GM12878 (cell line): ENCODE measurements at regions not wholly inside any gene's neighbourhood (a gene's known extent, or its start where the extent isn't known, plus 50 kb on each side); places are given as distances from the start of the nearest gene placed in this dataset.

Experiments used
- ATAC-seq: fragments of 200-7000 bp; cut with Tn5 transposase; 3 replicates; pipeline ENCODE4 v1.9.1; 2020; ENCODE audit warnings: mild to moderate bottlenecking, moderate library complexity
- BruUV-seq: library from RNA; stranded (reverse); fragments of 400-500 nt; replicated peaks from 2 replicates; lab custom pipeline; 2021; lab: Mats Ljungman, UMichigan
- CTCF ChIA-PET: fragments of 300-600 bp; sonication (Branson Sonifier 250); formaldehyde crosslinking; extraction: SDS; loops from one replicate; lab custom pipeline; 2021; ENCODE audit warnings: inconsistent platforms; lab: Yijun Ruan, JAX
- POLR2A ChIA-PET: fragments of 350-600 bp; formaldehyde crosslinking; extraction: SDS; loops from one replicate; lab custom pipeline; 2021; ENCODE audit warnings: inconsistent platforms; lab: Charles Lee
- RAD21 ChIA-PET: fragments of 300-600 bp; sonication (Branson Sonifier 250); formaldehyde crosslinking; loops from one replicate; lab custom pipeline; 2023; ENCODE audit warnings: antibody characterized with exemption; ENCODE audit not compliant: unreplicated experiment; lab: Charles Lee
- SMC1A ChIA-PET: fragments of 300-600 bp; sonication (Branson Sonifier 250); formaldehyde crosslinking; loops from one replicate; lab custom pipeline; 2023; ENCODE audit not compliant: unreplicated experiment, uncharacterized antibody; lab: Charles Lee
- DNase-seq: peaks from one replicate; pipeline ENCODE4 v3.0.0-alpha.2; 2011; ENCODE audit warnings: low read depth, low spot score
- FAIRE-seq: peaks from 3 replicates; lab custom pipeline; 2011; peaks lifted over from hg19 to GRCh38; lab: Jason Lieb, UNC
- H2AFZ ChIP-seq: 2 replicates; pipeline ENCODE4 v1.6.0; 2011; ENCODE audit warnings: low read depth, low read length, control low read depth; ENCODE audit not compliant: control insufficient read depth
- H3K27ac ChIP-seq: 2 replicates; pipeline ENCODE4 v1.5.1; 2011; ENCODE audit warnings: control low read depth; ENCODE audit not compliant: control insufficient read depth, insufficient read depth
- H3K27me3 ChIP-seq, 2 experiments: replicated peaks in 1 of 2; 2 replicates each; pipeline versions ENCODE4 v1.6.0 to v1.6.1; 2011; ENCODE audit warnings: low read length in 1 of 2; ENCODE audit not compliant: control insufficient read depth in 2 of 2, insufficient read depth in 2 of 2
- H3K36me3 ChIP-seq, 2 experiments: 2 replicates each; pipeline ENCODE4 v1.5.1; 2011; ENCODE audit warnings: low read length in 1 of 2; ENCODE audit not compliant: control insufficient read depth in 2 of 2, insufficient read depth in 2 of 2
- H3K4me1 ChIP-seq: 2 replicates; pipeline ENCODE4 v1.6.1; 2011; ENCODE audit warnings: mild to moderate bottlenecking, low read length, moderate library complexity, mixed read lengths; ENCODE audit not compliant: control insufficient read depth, insufficient read depth
- H3K4me2 ChIP-seq: 2 replicates; pipeline ENCODE4 v1.6.0; 2011; ENCODE audit warnings: control low read depth; ENCODE audit not compliant: control insufficient read depth, insufficient read depth
- H3K4me3 ChIP-seq: fragments of 200-600 bp; sonication (generic); 2 replicates; pipeline ENCODE4 v1.5.1; 2016
- H3K79me2 ChIP-seq: 2 replicates; pipeline ENCODE4 v1.6.0; 2011; ENCODE audit warnings: low read length; ENCODE audit not compliant: control insufficient read depth, insufficient read depth
- H3K9ac ChIP-seq: 2 replicates; pipeline ENCODE4 v1.8.0; 2011; ENCODE audit warnings: low read length, control low read depth, mixed read lengths; ENCODE audit not compliant: control insufficient read depth, insufficient read depth
- H3K9me3 ChIP-seq: replicated peaks from 3 replicates; pipeline ENCODE4 v1.5.1; 2011; ENCODE audit warnings: mild to moderate bottlenecking, low read length; ENCODE audit not compliant: control insufficient read depth, insufficient read depth
- H4K20me1 ChIP-seq: 2 replicates; pipeline ENCODE4 v1.6.0; 2011; ENCODE audit not compliant: control insufficient read depth, insufficient read depth
- BMI1 ChIP-seq: fragments of 450-650 bp; IDR thresholded peaks from 2 replicates; pipeline ENCODE4 v1.6.1; 2016; ENCODE audit warnings: mild to moderate bottlenecking, moderate library complexity, borderline replicate concordance
- ESRRA ChIP-seq: IDR thresholded peaks from 2 replicates; pipeline ENCODE4 v1.6.1; 2012; ENCODE audit warnings: mild to moderate bottlenecking, low read length, improper control_type of control experiment
- EZH2 ChIP-seq: IDR thresholded peaks from 2 replicates; pipeline ENCODE4 v1.6.1; 2012; ENCODE audit warnings: low read depth, mild to moderate bottlenecking, control low read depth, inconsistent platforms, low read length, borderline replicate concordance; ENCODE audit not compliant: control insufficient read depth
- IKZF2 ChIP-seq, 2 experiments: fragments of 450-650 bp; IDR thresholded peaks; 2 replicates each; pipeline ENCODE4 v1.6.1; 2017; ENCODE audit warnings: mild to moderate bottlenecking in 2 of 2, moderate library complexity in 2 of 2
- NFYB ChIP-seq: IDR thresholded peaks from 2 replicates; pipeline ENCODE4 v1.6.1; 2011; ENCODE audit warnings: low read depth, mild to moderate bottlenecking, low read length, improper control_type of control experiment, moderate library complexity; ENCODE audit not compliant: insufficient read depth
- PML ChIP-seq: IDR thresholded peaks from 2 replicates; pipeline ENCODE4 v1.6.1; 2012; ENCODE audit warnings: low read length, inconsistent platforms
- POLR2A ChIP-seq: IDR thresholded peaks from 2 replicates; pipeline ENCODE4 v1.6.1; 2011; ENCODE audit warnings: low read depth, mild to moderate bottlenecking, low read length
- RAD21 ChIP-seq: IDR thresholded peaks from 2 replicates; pipeline ENCODE4 v1.6.1; 2011; ENCODE audit warnings: mild to moderate bottlenecking, low read depth, low read length, moderate library complexity; ENCODE audit not compliant: insufficient read depth
- SMARCA5 ChIP-seq: fragments of 450-650 bp; IDR thresholded peaks from 2 replicates; pipeline ENCODE4 v1.6.1; 2017; ENCODE audit warnings: mild to moderate bottlenecking
- WGBS: methylation state at CpG from one replicate; pipeline ENCODE4 v1.1.6; 2016; ENCODE audit warnings: low lambda C conversion rate; ENCODE audit not compliant: insufficient replicate concordance, insufficient coverage; ENCODE audit errors: missing lambda C conversion rate; 5-methylcytosine and 5-hydroxymethylcytosine counted together
- in situ Hi-C: fragments of 300-500 bp; cut with MboI; formaldehyde crosslinking; loops from 9 replicates; pipeline ENCODE4 v1.14.3; 2018; ENCODE audit warnings: mixed read lengths
- intact Hi-C: fragments of 100-400 bp; cut with micrococcal nuclease; formaldehyde crosslinking; loops from one replicate; pipeline ENCODE4 v1.14.2; 2022; ENCODE audit not compliant: unreplicated experiment
- TF ChIP-seq, protein P1 (sequence below): fragments of 450-650 bp; IDR thresholded peaks from 2 replicates; pipeline ENCODE4 v1.6.1; 2018; ENCODE audit warnings: mild to moderate bottlenecking, low read depth, moderate library complexity; ENCODE audit not compliant: partially characterized antibody
- TF ChIP-seq, protein P2 (sequence below): fragments of 450-650 bp; IDR thresholded peaks from 2 replicates; pipeline ENCODE4 v1.6.1; 2016; ENCODE audit warnings: mild to moderate bottlenecking

DNA sequence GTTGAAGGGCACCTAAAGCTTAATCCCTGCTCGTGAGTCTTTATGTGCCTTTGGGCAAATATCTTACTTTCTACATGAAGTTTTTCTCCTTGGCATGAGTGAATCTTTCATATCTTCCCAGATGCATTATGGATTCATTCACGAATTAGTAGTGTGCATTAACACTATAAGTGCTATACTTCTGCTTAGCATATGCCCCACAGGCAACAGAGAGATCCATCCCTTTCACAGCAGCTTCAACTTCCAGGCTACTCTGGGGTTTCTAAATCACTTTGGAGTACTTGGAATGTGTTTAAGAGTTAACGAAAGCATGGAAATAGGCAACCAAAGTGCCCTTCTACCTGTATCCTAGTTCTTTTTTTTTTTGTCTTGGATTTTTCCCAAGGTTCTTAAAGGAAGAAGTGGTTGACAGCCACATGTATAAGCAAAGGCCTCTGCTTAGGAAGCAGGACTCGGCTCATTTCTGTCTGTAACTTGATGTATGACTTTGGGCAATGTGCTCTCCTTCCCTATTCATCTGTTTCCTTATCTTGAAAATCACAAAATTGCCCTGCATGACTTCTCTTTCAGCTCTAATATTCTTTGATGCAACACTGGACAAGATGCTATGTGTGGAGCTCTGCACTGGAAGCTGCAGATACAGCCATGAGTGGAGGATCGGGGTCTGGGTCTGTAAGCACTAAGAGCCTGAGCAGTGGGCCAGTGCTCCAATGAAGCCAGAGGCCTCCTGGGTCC, 54.5 kb upstream of the ME3 start:
- H3K9ac ChIP-seq: no peak overlapping the region
- no peak overlapping the region for H2AFZ ChIP-seq
- H3K4me2 ChIP-seq: no peak overlapping the region
- no TSS peak for BruUV-seq
- CTCF ChIA-PET: no interaction called here
- H3K27me3 ChIP-seq: no peaks in the 10 kb centered on the region
- no peaks in the 10 kb centered on the region for H3K4me1 ChIP-seq
- no peak overlapping the region for H3K27ac ChIP-seq
- no peaks in the 10 kb centered on the region for H4K20me1 ChIP-seq
- intact Hi-C loops: no loop called here
- H3K4me3 ChIP-seq: no peak overlapping the region
- ATAC-seq (no peak), FAIRE-seq (no peak), DNase-seq (no peak)
- 13% methylated on average over 5 of the region's 5 CpGs for WGBS
- no peaks in the 10 kb centered on the region for H3K79me2 ChIP-seq
- no peaks in the 10 kb centered on the region; the same call in 2 of the 3 replicates for H3K9me3 ChIP-seq
- POLR2A ChIA-PET: no interaction called here
- in situ Hi-C loops: no loop called here
- H3K36me3 ChIP-seq: no peaks in the 10 kb centered on the region
- RAD21 ChIA-PET: no interaction called here
- SMC1A ChIA-PET: no interaction called here
- TF ChIP-seq SMARCA5 (no peak), NFYB (no peak), BMI1 (no peak), PML (no peak), IKZF2 (IDR thresholded peaks at IDR 0.05) (no peak), POLR2A (no peak), RAD21 (no peak), EZH2 (no peak)

DNA sequence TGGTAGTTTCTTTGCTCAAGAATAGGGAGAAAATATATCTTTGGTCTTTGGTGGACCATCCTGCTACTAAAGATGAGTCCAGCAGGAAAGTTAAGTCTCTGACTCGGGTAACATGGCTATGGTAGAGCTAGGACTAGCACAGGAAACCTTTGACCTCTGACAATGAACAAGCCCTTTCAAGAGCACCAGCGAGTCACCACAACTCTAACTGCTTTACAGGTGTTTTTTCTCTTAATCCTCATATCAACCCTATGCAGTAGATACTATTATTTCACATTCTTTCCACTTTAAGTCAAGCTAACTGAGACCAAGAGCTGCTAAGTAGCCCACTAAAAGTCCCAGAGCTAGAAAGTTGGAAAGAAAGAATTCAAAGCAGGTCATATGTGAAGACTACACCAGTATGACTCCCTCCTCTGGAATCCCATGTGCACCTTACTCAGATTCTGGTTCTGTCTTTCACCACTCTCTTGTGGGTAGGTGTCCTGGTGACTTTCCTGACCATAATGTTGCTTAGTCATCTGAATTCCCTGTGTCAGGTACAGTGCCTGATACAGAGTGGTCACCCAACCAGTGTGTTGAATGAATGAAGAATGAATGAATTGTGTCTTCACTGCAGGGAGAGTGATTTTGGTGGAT, 53.8 kb upstream of the ME3 start:
- Histone ChIP-seq H3K27ac (no peak overlapping the region), H3K4me2 (no peak overlapping the region), H3K9ac (no peak overlapping the region), H2AFZ (no peak overlapping the region), H3K36me3 (no peaks in the 10 kb centered on the region), H3K4me1 (no peaks in the 10 kb centered on the region), H3K4me3 (no peak overlapping the region), H3K9me3 (no peaks in the 10 kb centered on the region; the same call in 2 of the 3 replicates), H3K79me2 (no peaks in the 10 kb centered on the region), H3K27me3 (no peaks in the 10 kb centered on the region), H4K20me1 (no peaks in the 10 kb centered on the region)
- POLR2A ChIA-PET: no interaction called here
- CTCF ChIA-PET: no interaction called here
- no peak for ATAC-seq
- no peak for DNase-seq
- RAD21 ChIA-PET: no interaction called here
- FAIRE-seq: no peak
- 0% methylated on average over 2 of the region's 2 CpGs for WGBS
- SMC1A ChIA-PET: no interaction called here
- BruUV-seq: no TSS peak
- in situ Hi-C loops (no loop called here), intact Hi-C loops (no loop called here)
- TF ChIP-seq, protein P1, sequence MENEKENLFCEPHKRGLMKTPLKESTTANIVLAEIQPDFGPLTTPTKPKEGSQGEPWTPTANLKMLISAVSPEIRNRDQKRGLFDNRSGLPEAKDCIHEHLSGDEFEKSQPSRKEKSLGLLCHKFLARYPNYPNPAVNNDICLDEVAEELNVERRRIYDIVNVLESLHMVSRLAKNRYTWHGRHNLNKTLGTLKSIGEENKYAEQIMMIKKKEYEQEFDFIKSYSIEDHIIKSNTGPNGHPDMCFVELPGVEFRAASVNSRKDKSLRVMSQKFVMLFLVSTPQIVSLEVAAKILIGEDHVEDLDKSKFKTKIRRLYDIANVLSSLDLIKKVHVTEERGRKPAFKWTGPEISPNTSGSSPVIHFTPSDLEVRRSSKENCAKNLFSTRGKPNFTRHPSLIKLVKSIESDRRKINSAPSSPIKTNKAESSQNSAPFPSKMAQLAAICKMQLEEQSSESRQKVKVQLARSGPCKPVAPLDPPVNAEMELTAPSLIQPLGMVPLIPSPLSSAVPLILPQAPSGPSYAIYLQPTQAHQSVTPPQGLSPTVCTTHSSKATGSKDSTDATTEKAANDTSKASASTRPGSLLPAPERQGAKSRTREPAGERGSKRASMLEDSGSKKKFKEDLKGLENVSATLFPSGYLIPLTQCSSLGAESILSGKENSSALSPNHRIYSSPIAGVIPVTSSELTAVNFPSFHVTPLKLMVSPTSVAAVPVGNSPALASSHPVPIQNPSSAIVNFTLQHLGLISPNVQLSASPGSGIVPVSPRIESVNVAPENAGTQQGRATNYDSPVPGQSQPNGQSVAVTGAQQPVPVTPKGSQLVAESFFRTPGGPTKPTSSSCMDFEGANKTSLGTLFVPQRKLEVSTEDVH: no peak
- TF ChIP-seq ESRRA: no peak
- TF ChIP-seq, protein P2, sequence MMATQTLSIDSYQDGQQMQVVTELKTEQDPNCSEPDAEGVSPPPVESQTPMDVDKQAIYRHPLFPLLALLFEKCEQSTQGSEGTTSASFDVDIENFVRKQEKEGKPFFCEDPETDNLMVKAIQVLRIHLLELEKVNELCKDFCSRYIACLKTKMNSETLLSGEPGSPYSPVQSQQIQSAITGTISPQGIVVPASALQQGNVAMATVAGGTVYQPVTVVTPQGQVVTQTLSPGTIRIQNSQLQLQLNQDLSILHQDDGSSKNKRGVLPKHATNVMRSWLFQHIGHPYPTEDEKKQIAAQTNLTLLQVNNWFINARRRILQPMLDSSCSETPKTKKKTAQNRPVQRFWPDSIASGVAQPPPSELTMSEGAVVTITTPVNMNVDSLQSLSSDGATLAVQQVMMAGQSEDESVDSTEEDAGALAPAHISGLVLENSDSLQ: no peak
